Islet precursor cell (in vitro differentiated cells): ENCODE measurements at regions not wholly inside any gene's neighbourhood (a gene's known extent, or its start where the extent isn't known, plus 50 kb on each side); places are given as distances from the start of the nearest gene placed in this dataset.

Experiments
- DNase-seq: peaks from one replicate; pipeline ENCODE4 v3.0.0-alpha.2; 2018

GRCh38 chr7:136056651-136057231 is 79.6 kb upstream of the MTPN start:
- no peak for DNase-seq

- no peak for DNase-seq
Measured at GRCh38 chr7:136055266-136055665, 78.1 kb upstream of the MTPN start.

GRCh38 chr7:136053689-136054485 is 76.7 kb upstream of the MTPN start:
- no peak for DNase-seq

- DNase-seq = no peak
Measured at GRCh38 chr7:136051203-136051928, 74.2 kb upstream of the MTPN start.

- no peak for DNase-seq
Measured at GRCh38 chr7:136050462-136050847, 73.3 kb upstream of the MTPN start.

- no peak for DNase-seq
Measured at GRCh38 chr7:136049818-136050461, 72.8 kb upstream of the MTPN start.

- DNase-seq = no peak
Measured at GRCh38 chr7:136049117-136049516, 72.0 kb upstream of the MTPN start.

- DNase-seq = no peak
Measured at GRCh38 chr7:136046548-136046947, 69.4 kb upstream of the MTPN start.

GRCh38 chr7:136045992-136046391 is 68.8 kb upstream of the MTPN start:
- DNase-seq = no peak

- no peak for DNase-seq
Measured at GRCh38 chr7:136045181-136045580, 68.0 kb upstream of the MTPN start.

- no peak for DNase-seq
Measured at GRCh38 chr7:136039577-136040345, 62.6 kb upstream of the MTPN start.

- no peak for DNase-seq
Measured at GRCh38 chr7:136036336-136036735, 59.2 kb upstream of the MTPN start.

- DNase-seq = no peak
Measured at GRCh38 chr7:136034132-136034531, 57.0 kb upstream of the MTPN start.

GRCh38 chr7:136033413-136034031 is 56.4 kb upstream of the MTPN start:
- DNase-seq = peak; percentile 60

- DNase-seq = no peak
Measured at GRCh38 chr7:136030867-136031318, 53.7 kb upstream of the MTPN start.

GRCh38 chr7:136030330-136030729 is 53.2 kb upstream of the MTPN start:
- DNase-seq = no peak

- no peak for DNase-seq
Measured at GRCh38 chr7:136027160-136027559, 50.0 kb upstream of the MTPN start.
